ELF-1 (cell line): ENCODE measurements at regions not wholly inside any gene's neighbourhood (a gene's known extent, or its start where the extent isn't known, plus 50 kb on each side); places are given as distances from the start of the nearest gene placed in this dataset.

Experiments used
- DNase-seq: peaks from one replicate; pipeline ENCODE4 v3.0.0-alpha.2; 2016; ENCODE audit warnings: low read depth, low spot score

DNA sequence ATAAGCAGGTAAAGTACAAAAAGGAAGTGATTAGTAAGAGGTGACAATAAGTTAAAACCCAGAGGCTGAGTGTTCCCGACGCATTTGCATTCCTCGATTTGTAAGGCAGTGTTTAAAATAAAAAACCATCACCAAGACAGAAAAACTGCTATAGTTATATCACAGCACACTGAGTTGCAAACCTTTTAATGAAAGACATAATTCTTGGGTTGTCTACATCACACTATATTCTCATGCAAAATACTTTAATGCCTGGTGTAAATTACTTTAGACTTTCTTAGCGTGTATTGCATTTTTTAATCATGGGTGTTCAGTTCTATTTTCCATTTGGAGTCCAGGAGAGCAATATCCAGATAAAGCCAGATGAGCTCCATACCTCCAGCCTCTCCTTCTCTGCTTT lies 458.5 kb downstream of the MTX2 start:
- no peak for DNase-seq

DNA sequence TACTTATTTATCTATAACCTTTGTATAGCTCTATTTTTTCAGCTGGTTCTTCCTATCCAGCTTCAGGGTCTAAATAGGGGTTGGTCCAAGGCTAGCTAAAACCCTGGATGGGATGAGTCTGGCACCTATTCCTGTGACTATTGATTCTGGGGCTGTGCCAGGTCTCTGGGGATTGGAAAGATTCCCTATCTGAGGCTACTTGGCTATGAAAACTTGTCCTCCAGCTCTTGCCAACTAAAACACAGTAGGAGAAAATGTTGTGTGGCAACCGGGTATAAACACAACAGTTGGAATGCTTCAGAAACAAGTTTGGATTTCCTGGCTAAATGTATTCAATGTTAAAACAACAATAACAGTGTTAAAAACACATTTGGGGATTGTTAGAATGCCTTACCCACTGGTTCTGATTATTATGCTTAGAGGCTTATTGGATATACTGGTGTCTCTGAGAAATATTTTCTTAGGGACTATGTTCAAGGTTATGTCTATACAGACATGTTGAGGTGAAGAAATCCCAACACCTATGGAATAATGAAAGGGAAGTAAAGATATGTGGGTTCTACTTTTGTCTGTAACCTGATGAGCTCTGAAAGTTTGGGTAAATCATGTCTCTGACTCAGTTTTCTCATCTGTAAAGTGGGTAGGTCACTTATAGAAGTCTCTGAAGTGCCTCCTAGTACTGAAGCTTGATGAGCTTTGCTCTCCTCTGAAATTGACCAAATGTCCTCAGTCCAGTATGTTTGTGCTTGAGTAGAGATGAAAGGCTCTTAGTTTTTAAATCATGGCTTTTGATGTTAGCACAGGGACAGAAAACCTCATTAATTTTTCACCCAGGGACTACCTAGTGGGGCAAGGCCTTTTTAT lies 460.7 kb downstream of the MTX2 start:
- DNase-seq, result no peak

- no peak for DNase-seq
These were observed 463.5 kb downstream of the MTX2 start for GRCh38 chr2:176732780-176733179.

DNA sequence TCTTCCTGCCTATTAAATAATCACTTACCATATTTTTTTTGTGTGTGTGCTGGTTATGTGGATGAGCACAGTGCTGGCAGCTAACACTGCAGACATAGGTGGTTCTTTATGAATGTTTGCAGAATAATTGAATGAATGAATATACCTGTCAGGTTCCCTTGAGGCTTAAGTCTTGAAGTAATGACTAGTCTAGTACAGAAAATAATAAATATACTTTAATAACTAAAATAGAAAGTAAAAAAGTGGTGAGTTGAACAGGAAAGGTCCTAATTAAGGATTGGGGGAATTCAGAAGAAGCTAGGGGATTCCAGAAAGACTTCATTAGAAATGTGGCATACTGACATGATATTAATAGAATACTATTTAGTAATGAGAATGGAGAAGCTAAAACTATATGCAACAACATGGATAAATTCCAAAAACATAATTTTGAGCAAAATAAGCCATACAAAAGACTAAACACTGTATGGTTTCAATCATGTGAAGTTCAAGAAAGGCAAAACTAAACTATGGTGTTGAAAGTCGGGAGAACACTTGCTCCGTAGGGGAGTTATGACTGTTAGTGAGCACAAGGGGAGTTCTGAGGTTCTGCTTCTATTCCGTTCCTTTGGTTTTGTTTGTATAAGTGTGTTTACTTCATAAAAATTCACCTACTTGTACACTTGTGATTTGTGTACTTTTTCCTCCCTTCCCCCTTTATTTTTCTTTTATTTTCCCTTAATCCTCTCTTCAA lies 464.6 kb downstream of the MTX2 start:
- DNase-seq, result no peak

DNA sequence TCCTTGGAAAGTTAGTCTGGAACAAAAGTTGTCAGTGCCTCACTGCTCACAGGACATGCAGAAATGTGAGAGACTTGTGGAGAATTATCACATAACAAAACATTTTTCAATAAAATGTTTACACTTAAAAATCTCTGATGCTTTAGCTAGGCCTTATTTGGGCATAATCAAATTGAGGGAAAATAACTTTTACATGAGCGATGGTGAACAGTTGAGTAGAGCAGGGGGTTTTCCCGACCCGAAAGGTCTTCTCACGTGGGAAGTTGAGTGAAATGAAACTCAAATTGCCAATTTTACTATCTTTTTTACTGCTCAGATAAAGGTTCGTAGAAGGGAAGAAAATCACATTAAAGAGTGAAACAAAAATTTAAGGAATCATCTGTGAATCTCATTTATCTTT lies 465.6 kb downstream of the MTX2 start:
- DNase-seq, result no peak

DNA sequence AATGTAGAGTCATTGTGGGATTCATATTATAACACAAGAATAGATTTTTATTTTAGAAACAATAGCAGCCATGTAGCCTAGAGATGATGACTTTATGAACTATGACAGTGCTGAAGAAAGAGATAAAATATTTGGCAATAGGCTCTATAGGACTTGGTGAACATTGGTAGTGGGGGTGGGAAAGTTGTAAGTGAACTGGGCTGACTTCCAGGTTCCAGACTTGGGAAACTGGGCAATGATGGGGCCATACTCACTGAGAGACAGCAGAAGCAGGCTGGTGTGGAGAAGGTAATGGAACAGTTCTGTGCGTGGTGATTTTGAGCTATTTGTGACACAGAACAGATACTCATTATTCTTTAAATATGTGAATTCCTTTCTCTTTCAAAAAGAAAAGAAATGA lies 470.3 kb upstream of the HNRNPA3 start:
- no peak for DNase-seq

DNA sequence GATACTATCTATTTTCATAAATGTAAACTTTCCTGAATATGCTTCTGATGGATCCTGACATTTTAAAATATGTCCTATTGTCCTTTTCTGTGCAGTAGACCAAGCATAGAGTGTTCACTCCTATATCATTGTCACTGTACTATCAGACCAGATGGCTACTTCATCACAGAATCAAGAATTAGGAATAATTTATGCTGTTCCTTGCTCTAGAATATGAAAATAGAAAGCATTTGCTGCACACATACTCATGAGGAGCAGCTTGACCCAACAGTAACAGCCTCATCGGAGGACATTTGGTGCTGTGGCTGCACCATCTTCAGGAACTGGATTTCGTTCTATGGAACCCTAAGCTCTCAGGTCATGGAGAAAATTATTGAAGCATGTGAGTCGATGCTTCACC lies 468.9 kb upstream of the HNRNPA3 start:
- DNase-seq, result no peak

- DNase-seq, result no peak
These were observed 468.4 kb upstream of the HNRNPA3 start for GRCh38 chr2:176744146-176744545.

DNA sequence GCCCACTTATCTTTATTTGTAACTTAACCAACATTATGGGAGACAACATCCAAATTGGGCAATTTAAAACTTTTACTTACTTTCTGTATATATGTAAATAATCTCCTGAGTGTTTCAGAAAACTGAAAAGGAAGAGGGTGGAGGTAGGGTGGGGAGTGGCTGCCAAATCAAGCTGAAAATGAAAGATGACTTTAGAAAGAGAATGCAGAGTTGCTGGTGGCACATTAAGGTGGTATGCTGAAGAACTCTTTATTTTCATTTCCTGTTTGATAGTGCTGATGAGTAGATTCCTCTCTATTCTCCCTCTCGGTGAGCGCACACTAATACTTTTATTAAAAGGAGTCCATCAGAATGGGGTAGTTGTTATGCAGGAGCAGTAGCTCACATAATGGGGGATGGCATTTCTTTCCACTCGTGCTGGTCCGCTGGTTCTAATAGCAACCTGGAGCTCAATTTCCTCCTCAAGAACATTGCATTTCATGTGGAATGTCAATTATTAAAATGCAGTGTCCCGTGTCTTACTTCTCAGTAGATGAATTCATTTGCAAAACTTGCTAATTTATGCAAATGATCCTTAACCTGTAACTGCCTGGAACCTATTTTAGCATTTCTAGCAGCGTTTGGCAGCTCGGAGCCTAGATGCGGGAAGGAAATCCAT lies 466.9 kb upstream of the HNRNPA3 start:
- DNase-seq, result no peak

DNA sequence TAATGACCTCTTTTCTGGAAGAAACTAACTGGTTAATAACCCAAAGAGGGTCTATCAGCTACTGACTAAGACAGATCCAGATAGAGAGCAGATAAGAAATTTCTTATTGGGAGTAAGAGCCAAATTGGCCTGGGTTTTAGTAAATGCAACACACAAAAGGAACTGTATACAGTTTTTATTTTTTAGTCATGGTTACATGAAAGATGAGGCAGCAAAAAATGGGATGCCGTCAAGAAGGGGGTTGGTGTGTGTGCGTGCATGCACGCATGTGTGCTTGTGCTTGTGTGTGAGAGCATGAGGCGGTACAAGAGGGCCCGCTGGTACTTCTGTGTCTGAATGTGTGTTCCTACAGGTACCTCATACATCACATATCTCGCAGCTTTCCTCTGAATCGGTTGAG lies 466.2 kb upstream of the HNRNPA3 start:
- DNase-seq, result no peak

GRCh38 chr2:176747506-176747905 lies 465.1 kb upstream of the HNRNPA3 start:
- DNase-seq, result no peak

- DNase-seq, result no peak
These were observed 464.7 kb upstream of the HNRNPA3 start for GRCh38 chr2:176747928-176748327.

DNA sequence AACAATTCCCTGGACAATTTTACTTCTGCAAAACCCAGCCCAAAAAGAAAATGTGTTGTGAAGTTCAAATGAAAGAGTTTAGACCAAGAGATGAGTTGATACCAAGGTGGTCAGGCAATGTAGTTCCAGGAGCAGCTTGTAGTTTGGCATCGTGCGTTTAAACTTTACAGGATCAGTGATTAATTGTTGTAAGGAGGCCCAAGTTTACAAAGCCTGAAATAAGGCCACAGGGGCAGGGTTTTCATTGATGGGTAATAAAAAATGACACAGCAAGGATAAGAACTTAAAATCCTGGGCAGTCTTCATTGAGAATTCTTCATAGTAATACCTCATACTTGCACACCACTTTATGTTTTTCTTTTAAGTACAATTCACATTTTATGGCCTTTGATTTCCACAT lies 463.9 kb upstream of the HNRNPA3 start:
- no peak for DNase-seq

GRCh38 chr2:176751314-176752227 lies 461.0 kb upstream of the HNRNPA3 start:
- DNase-seq, result no peak

GRCh38 chr2:176752295-176752694 lies 460.3 kb upstream of the HNRNPA3 start:
- DNase-seq, result no peak

DNA sequence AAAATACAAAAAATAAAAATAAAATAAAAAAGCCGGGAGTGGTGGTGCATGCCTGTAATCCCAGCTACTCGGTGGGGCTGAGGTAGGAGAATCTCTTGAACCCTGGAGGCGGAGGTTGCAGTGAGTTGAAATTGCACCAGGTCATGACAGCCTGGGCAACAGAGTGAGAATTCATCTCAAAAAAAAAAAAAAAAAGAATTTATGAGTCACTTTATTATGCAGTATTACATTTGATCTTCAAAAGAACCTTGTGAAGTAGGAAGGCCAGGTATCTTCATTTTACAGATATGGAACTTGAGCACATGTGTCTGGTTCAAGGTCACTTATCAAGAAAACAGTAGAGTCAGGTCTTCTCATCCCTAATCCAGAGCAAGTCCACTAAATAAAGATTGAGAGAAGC lies 459.4 kb upstream of the HNRNPA3 start:
- DNase-seq, result no peak

DNA sequence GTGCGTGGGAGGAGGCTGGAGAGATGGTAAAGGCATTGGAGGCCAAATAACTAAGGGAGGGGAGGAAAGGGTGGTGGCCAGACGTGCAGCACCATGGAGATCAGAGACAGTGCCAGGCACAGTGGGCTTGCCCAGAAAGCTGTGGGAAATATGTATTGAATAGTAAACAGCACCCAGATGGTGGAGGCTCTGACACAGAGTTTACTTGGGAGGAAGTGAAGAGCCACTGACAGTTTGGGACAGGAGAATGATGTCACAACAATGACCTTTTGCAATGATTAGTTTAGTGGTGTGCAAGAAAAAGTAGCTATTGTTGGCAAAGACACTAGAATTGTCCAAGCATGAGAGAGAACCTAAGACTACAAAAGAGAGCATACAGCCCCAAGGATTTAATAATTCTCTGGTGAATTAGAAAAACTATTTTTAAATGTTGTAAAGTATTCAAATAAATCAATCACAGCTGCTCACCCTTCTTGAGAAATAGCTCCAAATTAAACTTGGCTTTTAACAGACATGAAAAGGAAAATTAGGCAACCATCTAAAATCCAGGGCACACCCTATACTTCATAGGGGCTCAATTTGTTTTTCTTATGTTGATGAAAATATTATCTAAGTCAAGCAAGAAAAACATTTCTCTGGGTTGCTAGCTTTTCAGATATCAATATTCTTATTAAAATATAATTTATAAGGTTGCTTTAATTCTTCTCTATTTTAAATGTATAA lies 458.7 kb upstream of the HNRNPA3 start:
- DNase-seq, result no peak

DNA sequence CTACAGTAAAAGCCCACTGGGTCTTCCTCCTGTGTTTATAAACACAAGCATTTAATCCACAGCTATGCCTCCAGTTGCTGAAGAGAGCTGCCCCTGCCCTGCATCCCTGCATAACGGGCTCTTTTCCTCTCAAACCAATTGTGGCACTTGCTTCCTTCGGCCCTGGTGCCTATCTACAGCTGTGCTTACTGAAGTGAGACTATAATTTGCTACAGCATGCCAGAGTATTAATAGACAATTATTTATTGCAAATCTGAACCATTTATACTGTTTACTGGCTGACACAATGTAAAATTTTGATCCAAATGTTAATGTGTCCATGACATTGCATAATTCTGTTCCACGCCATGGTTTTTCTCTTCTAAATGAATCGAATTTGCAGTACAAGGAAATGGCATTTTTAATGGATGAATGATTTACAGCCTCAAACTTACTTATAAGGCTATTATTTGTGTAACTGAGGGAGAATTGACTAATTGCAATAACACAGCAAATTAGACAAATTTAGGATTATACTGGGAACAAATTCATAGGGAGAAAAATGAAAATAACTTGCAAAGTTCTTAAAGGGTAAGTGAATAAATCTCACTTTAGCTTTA lies 457.0 kb upstream of the HNRNPA3 start:
- DNase-seq, result no peak

GRCh38 chr2:176758426-176758825 lies 454.2 kb upstream of the HNRNPA3 start:
- DNase-seq, result no peak

DNA sequence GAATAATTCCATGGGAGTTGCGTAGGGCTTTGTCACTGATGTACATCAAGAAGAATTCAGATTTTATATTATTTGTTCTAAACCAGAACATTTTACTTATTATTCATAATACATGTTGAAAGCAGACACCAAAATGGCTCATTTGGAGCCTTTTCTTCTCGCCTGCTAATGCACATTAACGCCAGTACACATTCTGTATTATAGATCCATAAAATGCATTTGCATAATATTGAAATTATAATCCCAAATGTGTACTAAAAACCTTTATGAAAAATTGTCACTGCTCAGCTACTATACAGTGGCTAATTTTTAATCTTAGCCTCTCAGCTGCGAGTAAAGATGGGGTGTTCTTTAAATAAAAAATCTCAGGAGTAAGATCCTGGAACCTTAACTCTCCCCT lies 452.2 kb upstream of the HNRNPA3 start:
- no peak for DNase-seq
